Keratinocyte (primary cell): ENCODE measurements at regions not wholly inside any gene's neighbourhood (a gene's known extent, or its start where the extent isn't known, plus 50 kb on each side); places are given as distances from the start of the nearest gene placed in this dataset.

ENCODE experiments used
- DNase-seq: peaks from one replicate; pipeline ENCODE4 v3.0.0-alpha.2; 2011; ENCODE audit warnings: low read depth, missing footprints, low spot score
- FAIRE-seq: peaks from 2 replicates; lab custom pipeline; 2011; peaks lifted over from hg19 to GRCh38; lab: Jason Lieb, UNC
- H2AFZ ChIP-seq: 2 replicates; pipeline ENCODE4 v1.6.0; 2012; ENCODE audit warnings: low read length, control low read depth, inconsistent platforms; ENCODE audit not compliant: control insufficient read depth
- H3K27ac ChIP-seq: 2 replicates; pipeline ENCODE4 v1.5.1; 2011; ENCODE audit warnings: low read length; ENCODE audit not compliant: control insufficient read depth, insufficient read depth
- H3K27me3 ChIP-seq: 3 replicates; pipeline ENCODE4 v1.6.0; 2011; ENCODE audit warnings: low read length; ENCODE audit not compliant: control insufficient read depth, insufficient read depth; ENCODE audit errors: extremely low read depth
- H3K36me3 ChIP-seq, 2 experiments: 2 replicates in 1 of 2; 3 replicates in 1 of 2; pipeline ENCODE4 v1.5.1; 2011; ENCODE audit warnings: low read length in 2 of 2, mild to moderate bottlenecking in 1 of 2; ENCODE audit not compliant: control insufficient read depth in 2 of 2, insufficient read depth in 2 of 2; ENCODE audit errors: extremely low read depth in 1 of 2
- H3K4me1 ChIP-seq: 3 replicates; pipeline ENCODE4 v1.5.1; 2011; ENCODE audit warnings: low read length; ENCODE audit not compliant: control insufficient read depth, insufficient read depth; ENCODE audit errors: extremely low read depth
- H3K4me2 ChIP-seq: 3 replicates; pipeline ENCODE4 v1.6.0; 2011; ENCODE audit warnings: low read depth, low read length; ENCODE audit not compliant: control insufficient read depth, insufficient read depth; ENCODE audit errors: extremely low read depth
- H3K4me3 ChIP-seq, 3 experiments: fragments of 200-600 bp in 1 of 3; sonication (generic) in 1 of 3; 2 replicates in 2 of 3; 3 replicates in 1 of 3; pipeline ENCODE4 v1.5.1; 2011 to 2016; ENCODE audit warnings: low read length in 3 of 3, mild to moderate bottlenecking in 3 of 3, control low read depth in 2 of 3, inconsistent platforms in 1 of 3, low read depth in 1 of 3, mixed read lengths in 1 of 3, mixed run types in 1 of 3, moderate library complexity in 1 of 3; ENCODE audit not compliant: control insufficient read depth in 2 of 3, insufficient read depth in 2 of 3; ENCODE audit errors: extremely low read depth in 1 of 3
- H3K79me2 ChIP-seq: 2 replicates; pipeline ENCODE4 v1.6.0; 2012; ENCODE audit warnings: low read length; ENCODE audit not compliant: control insufficient read depth, insufficient read depth
- H3K9ac ChIP-seq: 3 replicates; pipeline ENCODE4 v1.6.0; 2011; ENCODE audit warnings: low read length; ENCODE audit not compliant: control insufficient read depth, insufficient read depth; ENCODE audit errors: extremely low read depth
- H3K9me1 ChIP-seq: 3 replicates; pipeline ENCODE4 v1.6.0; 2011; ENCODE audit warnings: low read length; ENCODE audit not compliant: control insufficient read depth, insufficient read depth; ENCODE audit errors: extremely low read depth
- H3K9me3 ChIP-seq: 2 replicates; pipeline ENCODE4 v1.5.1; 2012; ENCODE audit warnings: low read depth, low read length; ENCODE audit not compliant: control insufficient read depth
- H4K20me1 ChIP-seq: 3 replicates; pipeline ENCODE4 v1.6.0; 2011; ENCODE audit warnings: low read length; ENCODE audit not compliant: control insufficient read depth, insufficient read depth; ENCODE audit errors: extremely low read depth
- EZH2 ChIP-seq: IDR thresholded peaks from one replicate; pipeline ENCODE4 v1.6.1; 2012; ENCODE audit warnings: inconsistent platforms, mild to moderate bottlenecking, low read length, moderate library complexity
- dilution Hi-C: fragments of 300-500 bp; cut with MboI; formaldehyde crosslinking; loops from one replicate; pipeline ENCODE4 v1.7.0; 2020; ENCODE audit warnings: low sequenced_read_pairs; ENCODE audit not compliant: extremely low pct_ligation_motif_present
- TF ChIP-seq, protein P1 (sequence below), 3 experiments: IDR thresholded peaks in 1 of 3; conservative IDR thresholded peaks in 1 of 3; optimal IDR thresholded peaks in 1 of 3; 2 replicates in 2 of 3; 3 replicates in 1 of 3; pipeline versions ENCODE3 to v1.5.1; 2011; ENCODE audit warnings: low read length in 3 of 3, mild to moderate bottlenecking in 3 of 3, moderate library complexity in 2 of 3, control low read depth in 1 of 3, inconsistent platforms in 1 of 3; ENCODE audit not compliant: insufficient read depth in 2 of 3; ENCODE audit errors: extremely low read depth in 1 of 3

DNA sequence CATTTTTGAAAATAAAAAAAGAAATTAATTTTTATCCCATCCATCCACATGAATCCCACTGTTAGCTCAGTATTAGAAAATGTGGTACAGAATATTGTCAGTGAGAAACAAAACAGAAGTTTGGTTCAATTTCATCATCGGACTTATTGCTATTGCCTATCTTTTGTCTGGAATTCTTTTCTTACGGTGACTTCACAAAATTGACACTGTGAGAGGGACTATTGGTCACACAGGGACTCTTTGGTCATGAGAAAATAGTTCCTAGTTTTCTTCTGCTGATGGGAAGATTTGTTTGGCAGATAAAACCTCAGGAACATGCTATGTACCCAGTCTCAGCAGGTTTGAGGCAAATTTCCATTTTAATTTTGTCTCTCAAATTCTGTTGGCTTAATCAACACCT is 186.2 kb upstream of the ELL2 start:
- dilution Hi-C loops: no loop called here
- DNase-seq: no peak
- Histone ChIP-seq H3K79me2 (no peaks in the 10 kb centered on the region), H3K4me2 (no peak overlapping the region), H3K36me3 (peaks cover 0 to 2% of the 10 kb centered on the region in 2 experiments), H3K9ac (no peak overlapping the region), H3K9me3 (no peaks in the 10 kb centered on the region), H3K9me1 (no peaks in the 10 kb centered on the region), H3K4me1 (peaks cover 65% of the 10 kb centered on the region), H2AFZ (no peak overlapping the region), H4K20me1 (no peaks in the 10 kb centered on the region), H3K27me3 (no peaks in the 10 kb centered on the region), H3K27ac (peak overlapping the region; percentile 84), H3K4me3 (no peak overlapping the region)
- TF ChIP-seq EZH2: no peak
- TF ChIP-seq, protein P1, sequence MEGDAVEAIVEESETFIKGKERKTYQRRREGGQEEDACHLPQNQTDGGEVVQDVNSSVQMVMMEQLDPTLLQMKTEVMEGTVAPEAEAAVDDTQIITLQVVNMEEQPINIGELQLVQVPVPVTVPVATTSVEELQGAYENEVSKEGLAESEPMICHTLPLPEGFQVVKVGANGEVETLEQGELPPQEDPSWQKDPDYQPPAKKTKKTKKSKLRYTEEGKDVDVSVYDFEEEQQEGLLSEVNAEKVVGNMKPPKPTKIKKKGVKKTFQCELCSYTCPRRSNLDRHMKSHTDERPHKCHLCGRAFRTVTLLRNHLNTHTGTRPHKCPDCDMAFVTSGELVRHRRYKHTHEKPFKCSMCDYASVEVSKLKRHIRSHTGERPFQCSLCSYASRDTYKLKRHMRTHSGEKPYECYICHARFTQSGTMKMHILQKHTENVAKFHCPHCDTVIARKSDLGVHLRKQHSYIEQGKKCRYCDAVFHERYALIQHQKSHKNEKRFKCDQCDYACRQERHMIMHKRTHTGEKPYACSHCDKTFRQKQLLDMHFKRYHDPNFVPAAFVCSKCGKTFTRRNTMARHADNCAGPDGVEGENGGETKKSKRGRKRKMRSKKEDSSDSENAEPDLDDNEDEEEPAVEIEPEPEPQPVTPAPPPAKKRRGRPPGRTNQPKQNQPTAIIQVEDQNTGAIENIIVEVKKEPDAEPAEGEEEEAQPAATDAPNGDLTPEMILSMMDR (optimal IDR thresholded peaks at IDR 0.05 in 1 of 3, IDR thresholded peaks at IDR 0.05 in 1 of 3, conservative IDR thresholded peaks at IDR 0.05 in 1 of 3; ENCODE audit: extremely low read depth in 1 of 3, insufficient read depth in 2 of 3, low read length in 3 of 3): no peak
- peak; percentile 9 for FAIRE-seq

DNA sequence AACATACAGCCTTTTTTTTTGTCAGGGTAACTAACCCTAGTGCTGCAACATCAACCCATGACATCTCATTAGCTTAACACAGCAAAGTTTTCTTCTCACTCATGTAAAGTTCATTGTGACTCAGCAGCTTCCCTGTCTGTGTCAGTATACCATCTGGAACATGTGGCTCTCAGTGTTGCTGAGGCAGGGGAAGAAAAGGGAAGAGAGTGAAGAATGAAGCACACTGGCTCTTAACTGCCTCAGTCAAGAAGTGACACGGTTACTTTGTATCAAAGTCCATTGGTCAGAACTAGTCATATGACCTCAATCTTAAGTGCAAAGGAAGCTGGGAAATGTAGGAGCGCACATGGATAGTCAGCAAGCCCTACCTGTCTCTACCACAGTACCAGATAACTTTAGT is 185.0 kb upstream of the ELL2 start:
- FAIRE-seq (peak; percentile 96), DNase-seq (peak; percentile 64)
- Histone ChIP-seq H3K4me3 (no peak overlapping the region), H3K9me1 (no peaks in the 10 kb centered on the region), H3K9me3 (no peaks in the 10 kb centered on the region), H3K9ac (no peak overlapping the region), H4K20me1 (no peaks in the 10 kb centered on the region), H2AFZ (peak overlapping the region; percentile 17), H3K27me3 (no peaks in the 10 kb centered on the region), H3K36me3 (peaks cover 0 to 2% of the 10 kb centered on the region in 2 experiments), H3K4me1 (peaks cover 63% of the 10 kb centered on the region), H3K27ac (peak overlapping the region; percentile 3), H3K4me2 (no peak overlapping the region), H3K79me2 (no peaks in the 10 kb centered on the region)
- dilution Hi-C loops: no loop called here
- TF ChIP-seq, protein P1 (optimal IDR thresholded peaks at IDR 0.05 in 1 of 3, IDR thresholded peaks at IDR 0.05 in 1 of 3, conservative IDR thresholded peaks at IDR 0.05 in 1 of 3; ENCODE audit: extremely low read depth in 1 of 3, insufficient read depth in 2 of 3, low read length in 3 of 3): no peak
- TF ChIP-seq EZH2: no peak
